Retina (tissue), 1 donor: ENCODE measurements at regions not wholly inside any gene's neighbourhood (a gene's known extent, or its start where the extent isn't known, plus 50 kb on each side); places are given as distances from the start of the nearest gene placed in this dataset.
"Not testable (repeated sequence)": the region's sequence is repeated elsewhere in the genome, so short reads cannot be mapped to it uniquely, and the experiment has no call there.

Source experiments
- DNase-seq: peaks from one replicate; pipeline ENCODE4 v3.0.0-alpha.2; 2016

GRCh38 chr3:194951629-194951920 is 265.9 kb downstream of the FAM43A start:
- not testable (repeated sequence) for DNase-seq

DNA sequence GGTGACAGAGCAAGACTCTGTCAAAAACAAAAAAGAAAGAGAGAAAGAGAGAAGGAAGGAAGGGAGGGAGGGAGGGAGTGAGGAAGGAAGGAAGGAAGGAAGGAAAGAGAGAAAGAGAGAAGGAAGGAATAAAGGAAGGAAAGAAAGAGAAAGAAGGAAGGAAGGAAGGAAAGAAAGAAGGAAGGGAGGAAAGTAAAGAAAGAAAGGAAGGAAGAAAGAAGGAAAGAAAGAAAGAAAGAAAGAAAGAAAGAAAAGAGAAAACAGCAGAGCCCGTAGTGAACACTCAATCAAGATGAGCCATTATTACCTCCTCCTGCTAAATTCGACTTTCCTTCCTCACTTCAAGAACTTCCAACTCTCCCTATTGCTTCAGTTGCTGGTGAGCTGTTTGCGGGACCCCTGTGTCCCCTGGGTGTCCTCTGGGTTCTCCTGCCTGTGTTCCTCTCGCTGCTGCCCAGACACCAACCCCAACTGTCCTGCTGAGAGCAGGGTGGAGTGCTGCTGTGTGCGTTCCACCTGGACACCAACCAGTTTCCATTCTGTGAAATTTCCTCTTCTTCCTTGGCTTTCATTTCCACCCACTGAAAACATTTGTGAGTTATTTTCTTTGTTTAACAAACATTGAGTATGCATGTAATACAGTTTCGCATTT is 266.4 kb downstream of the FAM43A start:
- DNase-seq = no peak

DNA sequence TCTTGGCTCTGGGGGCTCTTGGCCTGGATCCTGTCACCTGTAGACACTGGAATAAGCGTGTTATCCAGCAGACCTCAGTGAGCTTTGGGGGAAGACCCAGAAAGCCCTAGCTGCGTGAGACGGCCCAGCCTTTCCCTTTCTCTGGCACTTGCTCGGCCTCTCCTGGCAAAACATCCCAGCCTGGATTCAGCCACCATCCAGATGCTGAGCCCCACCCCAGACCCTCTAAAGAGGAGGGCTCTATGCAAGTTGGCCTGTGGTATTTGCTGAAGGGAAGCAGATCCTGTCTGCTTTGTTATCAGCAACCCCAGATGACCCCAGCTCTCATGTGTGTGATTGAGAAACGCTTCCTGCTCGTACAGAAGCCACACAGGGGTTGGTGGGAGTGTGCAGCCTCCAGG is 267.2 kb downstream of the FAM43A start:
- no peak for DNase-seq

DNA sequence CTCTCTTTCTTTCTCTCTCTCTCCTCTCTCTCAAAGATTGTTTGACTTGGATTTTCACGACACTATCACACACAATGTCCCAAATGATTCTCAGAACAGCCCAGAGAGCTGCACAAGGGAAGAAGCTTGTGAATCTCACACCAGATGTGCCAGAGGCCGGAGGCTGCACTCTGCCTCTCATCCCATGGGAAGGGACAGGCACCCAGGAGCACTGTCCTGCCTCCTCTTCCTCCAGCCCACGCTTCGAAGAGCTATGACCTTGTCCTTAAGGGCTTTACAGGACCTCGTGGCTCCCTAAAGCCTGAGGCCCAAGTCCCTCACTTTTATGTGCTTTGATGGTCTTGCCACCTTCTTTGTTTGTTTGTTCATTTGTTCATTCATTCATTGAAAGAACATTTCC is 267.6 kb downstream of the FAM43A start:
- no peak for DNase-seq

DNA sequence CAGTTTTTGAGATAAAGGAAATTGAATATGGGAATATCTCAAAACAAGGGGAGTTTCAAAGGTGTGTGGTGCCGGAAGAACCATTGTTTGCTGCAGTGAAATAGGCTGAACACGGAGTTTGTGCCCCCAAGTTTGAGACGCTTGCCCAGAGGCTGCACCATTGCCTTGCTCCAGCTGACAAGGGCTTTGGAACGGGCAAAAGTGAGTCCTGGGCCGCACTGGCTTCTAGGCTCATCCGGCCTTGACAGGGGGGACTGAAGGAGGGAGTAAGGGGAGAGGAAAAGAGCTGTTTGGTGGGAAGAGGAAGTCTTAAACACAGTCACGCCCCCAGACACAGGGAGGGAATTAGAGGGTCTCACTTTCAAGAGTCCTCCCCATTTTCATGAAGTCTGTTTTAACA is 269.9 kb downstream of the FAM43A start:
- no peak for DNase-seq

DNA sequence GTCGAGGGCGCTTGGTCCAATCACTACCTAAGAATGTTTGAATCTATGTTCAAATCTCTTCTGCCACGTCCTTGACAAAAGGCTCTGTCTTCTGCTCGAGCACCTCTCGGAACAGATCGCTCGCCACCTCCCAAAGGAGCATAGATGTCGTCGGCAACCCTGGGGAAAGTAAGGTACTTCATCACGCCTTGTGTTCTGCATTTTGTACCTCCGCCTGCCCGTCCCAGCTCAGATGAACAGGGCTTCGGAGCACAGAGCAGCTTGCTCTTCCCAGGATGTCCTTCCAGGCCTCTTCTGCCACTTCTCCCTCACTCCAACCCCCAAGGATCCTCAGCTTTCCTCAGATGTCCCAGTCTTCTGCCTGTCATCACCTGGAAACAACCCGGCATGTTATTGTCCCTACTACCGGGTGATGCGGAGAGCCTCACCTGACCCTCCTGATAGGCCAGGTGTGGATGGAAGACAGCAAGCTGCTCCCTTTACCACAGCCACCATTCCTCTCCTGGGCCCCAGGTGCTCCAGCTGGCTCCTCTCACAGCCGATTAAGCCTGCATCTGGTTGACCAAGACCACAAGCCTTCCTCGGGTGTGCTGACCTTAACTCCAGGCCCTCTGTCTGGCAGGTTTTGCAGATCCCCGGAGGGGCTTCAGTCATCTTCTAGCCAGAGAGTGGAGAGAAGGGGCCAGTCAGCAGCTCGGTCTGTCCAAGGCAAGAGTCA is 270.5 kb downstream of the FAM43A start:
- no peak for DNase-seq

GRCh38 chr3:194956697-194957396 is 271.2 kb downstream of the FAM43A start:
- DNase-seq = no peak

DNA sequence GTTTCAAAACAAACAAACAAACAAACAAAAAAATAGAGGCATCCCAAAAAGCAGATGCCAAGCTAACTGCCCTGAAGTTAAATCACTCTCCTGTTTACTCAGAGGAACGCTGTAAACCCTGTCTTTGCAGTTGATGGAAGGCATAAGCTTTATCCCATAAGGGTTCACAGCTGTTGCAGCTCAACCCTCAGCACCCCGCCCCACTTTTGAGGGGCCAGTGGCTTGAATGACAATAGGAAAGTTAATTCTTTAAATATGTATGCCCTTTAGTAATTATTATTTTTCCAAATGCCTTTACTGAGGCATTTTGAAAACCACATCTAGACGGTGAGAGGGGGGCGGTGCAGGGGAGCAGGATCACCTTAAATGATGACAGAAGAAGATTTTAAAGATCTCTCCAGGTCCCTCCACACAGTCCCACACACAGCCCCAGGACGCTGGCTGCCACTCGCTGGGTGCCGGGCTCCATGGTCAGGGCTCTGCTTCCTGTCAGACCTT is 272.1 kb downstream of the FAM43A start:
- no peak for DNase-seq

- no peak for DNase-seq
Observed at GRCh38 chr3:194959217-194959616, 273.5 kb downstream of the FAM43A start.

- not testable (repeated sequence) for DNase-seq
Observed at GRCh38 chr3:194959666-194960065, 274.0 kb downstream of the FAM43A start.

GRCh38 chr3:194960446-194961032 is 274.9 kb downstream of the FAM43A start:
- DNase-seq = no peak

DNA sequence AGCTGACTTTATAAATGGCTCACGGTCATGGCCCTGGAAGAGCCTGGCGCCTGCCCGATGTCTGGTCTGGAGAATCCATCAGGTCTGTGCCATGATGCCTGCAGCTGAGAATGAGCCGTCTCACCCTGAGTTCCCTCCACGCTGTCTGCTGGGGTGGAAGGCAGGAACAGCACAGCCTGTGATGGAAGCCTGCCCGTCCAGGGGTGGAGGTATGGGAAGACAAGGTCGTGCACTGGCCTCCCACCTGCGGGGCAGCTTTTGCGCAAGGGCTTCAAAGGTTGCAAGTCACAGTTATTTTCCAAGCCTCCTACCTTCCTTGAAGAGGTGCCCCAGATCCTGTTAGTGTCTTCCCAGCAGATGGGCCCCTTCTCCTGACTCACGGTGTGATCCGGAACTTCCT is 275.5 kb downstream of the FAM43A start:
- no peak for DNase-seq

DNA sequence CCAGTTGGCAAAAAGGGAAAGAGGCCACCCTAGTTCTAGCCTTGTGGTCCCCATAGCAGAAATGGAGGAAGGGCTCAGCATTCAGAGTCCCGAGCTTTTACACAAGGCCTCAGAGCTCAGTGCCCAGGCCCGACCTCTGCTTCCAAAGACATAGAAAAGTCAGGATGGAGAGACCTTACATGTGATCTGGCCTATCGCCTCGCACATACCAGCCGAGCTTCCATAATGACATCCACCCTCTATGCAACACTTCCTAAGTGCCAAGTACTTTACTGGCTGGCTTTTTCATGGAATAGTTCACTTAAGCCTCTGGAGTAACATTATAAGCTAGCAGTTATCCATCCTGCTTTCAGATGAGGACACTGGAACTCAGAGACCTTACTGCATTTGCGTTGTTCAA is 275.9 kb downstream of the FAM43A start:
- DNase-seq = no peak

DNA sequence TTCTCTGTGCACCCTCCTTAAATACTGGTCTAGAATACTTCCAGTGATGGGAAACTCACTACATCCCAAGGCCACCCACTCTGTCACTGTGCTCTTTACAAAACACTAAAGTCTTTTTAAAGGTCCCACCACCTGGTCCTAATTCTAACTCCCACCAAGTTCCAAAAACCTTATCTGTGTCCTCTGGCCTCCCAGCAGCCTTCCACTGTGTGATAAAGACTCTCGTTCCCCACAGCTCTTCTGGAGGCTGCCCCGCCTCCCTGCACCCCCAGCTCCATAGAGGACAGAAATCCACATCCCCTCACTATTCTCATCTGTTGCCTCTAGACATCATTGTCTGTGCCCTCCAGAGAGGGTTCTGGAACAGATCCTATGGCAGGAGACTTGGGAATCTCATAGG is 276.4 kb downstream of the FAM43A start:
- no peak for DNase-seq

DNA sequence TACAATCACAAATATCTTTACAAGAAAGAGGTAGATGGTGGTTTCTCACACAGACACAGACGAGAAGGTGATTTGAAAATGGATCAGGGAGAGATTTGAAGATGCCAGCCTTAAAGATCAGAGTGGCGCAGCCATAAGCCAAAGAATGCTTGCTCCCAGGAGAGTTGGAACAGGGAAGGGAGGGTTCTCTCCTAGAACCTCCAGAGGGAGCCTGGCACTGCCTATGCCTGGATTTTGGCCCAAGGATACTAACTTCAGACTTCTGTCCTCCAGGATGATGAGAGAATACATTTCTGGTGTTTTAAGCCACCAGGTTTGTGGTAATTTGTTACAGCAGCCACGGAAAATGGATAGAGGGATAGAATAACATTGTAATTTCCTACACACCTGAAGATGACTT is 279.1 kb downstream of the FAM43A start:
- no peak for DNase-seq

- DNase-seq = peak; percentile 59
Observed at GRCh38 chr3:194967151-194968117, 281.8 kb downstream of the FAM43A start.

DNA sequence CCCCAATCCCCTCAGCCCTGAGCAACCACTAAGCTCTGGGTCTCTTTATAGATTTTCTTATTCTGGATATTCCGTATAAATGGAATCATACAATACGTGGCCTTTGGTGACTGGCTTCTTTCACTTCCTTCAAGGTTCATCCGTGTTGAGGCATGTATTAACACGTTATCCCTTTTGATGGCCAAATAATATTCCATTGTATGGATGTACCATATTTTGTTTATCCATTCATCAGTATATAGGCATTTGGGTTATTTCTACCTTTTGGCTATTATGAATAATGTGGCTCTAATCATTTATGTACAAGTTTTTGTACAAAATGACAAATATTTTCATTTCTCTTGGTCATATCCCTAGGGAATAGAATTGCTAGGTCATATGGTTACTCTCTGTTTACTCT is 284.4 kb downstream of the FAM43A start:
- no peak for DNase-seq

GRCh38 chr3:194971009-194971408 is 285.3 kb downstream of the FAM43A start:
- no peak for DNase-seq

- no peak for DNase-seq
Observed at GRCh38 chr3:194971965-194972364, 286.3 kb downstream of the FAM43A start.

DNA sequence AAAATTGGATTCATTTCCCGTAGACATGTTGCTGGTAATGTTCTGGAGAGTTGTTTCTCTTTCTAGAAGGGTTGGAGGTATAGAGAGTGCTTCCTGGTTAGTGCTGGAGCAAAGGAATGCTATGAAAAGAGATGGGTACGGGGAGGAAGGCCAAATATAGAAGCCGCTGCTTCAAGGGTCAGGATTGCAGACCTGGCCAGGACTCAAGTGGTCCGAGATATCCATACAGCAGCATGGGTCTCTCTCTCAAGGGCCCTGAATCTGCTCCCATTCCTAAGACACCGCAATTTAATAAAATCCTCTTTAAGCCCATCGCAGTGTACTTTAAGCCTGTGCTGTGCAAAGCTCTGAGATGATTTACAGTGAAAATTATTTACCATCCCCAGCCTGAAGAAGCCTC is 287.0 kb downstream of the FAM43A start:
- DNase-seq = no peak

DNA sequence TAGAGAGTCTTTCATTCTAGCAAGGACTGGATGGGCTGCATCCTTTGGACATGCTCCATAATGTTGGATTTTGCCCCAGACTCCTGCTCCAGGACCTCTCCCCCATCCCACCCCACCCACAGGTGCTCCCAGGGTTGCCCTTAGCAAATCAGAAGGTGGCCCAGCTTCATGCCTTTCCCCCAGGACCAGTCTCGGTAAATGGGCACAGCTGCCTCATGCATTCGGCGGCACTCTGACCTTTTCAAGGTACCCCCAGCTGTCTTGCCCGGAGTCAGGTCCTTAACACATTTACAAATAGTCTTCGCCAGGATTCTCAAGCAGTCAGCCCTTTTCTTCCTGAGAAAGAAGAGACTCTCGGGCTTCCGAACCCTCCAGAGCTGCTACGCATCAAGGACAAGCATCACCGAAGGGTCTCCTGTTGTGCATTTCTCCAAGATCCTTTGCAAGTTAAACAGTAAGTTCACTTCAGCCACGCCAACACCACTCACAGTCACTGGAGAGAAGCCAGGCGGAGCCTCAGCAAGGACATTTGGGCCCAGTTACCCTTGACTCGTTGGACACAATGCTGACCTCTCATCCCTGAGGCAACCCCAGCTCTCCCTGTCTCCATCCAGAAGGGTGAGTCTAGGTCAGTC is 287.8 kb downstream of the FAM43A start:
- DNase-seq = no peak
